Body of pancreas (tissue), 4 donors: ENCODE measurements at regions not wholly inside any gene's neighbourhood (a gene's known extent, or its start where the extent isn't known, plus 50 kb on each side); places are given as distances from the start of the nearest gene placed in this dataset.

Experiments used
- CTCF ChIP-seq, 7 experiments: fragments of 450-650 bp in 4 of 7; fragments of 200-600 bp in 3 of 7; sonication (generic) in 3 of 7; IDR thresholded peaks; one replicate each; pipeline ENCODE4 v1.5.1; 2016 to 2019; ENCODE audit warnings: antibody characterized with exemption in 7 of 7
- POLR2A ChIP-seq, 3 donors: fragments of 450-650 bp; IDR thresholded peaks; one replicate each; pipeline ENCODE4 v1.6.1; 2016; ENCODE audit warnings: antibody characterized with exemption in 3 of 3, mild to moderate bottlenecking in 2 of 3

GRCh38 chr5:121762426-121762825 lies 89.3 kb upstream of the FTMT start:
- TF ChIP-seq CTCF (IDR thresholded peaks at IDR 0.05), result no peak
- TF ChIP-seq POLR2A (IDR thresholded peaks at IDR 0.05), result no peak
